HG03432 (cell line): ENCODE measurements at regions not wholly inside any gene's neighbourhood (a gene's known extent, or its start where the extent isn't known, plus 50 kb on each side); places are given as distances from the start of the nearest gene placed in this dataset.
A peak's percentile ranks its signal among the peaks of the same experiment; 100 is the strongest.
"Not testable (repeated sequence)": the region's sequence is repeated elsewhere in the genome, so short reads cannot be mapped to it uniquely, and the experiment has no call there.

Source experiments
- ATAC-seq: cut with Tn5 transposase; IDR thresholded peaks from one replicate; pipeline ENCODE4 v1.9.1; 2021; ENCODE audit warnings: mild to moderate bottlenecking, moderate library complexity; ENCODE audit not compliant: unreplicated experiment

DNA sequence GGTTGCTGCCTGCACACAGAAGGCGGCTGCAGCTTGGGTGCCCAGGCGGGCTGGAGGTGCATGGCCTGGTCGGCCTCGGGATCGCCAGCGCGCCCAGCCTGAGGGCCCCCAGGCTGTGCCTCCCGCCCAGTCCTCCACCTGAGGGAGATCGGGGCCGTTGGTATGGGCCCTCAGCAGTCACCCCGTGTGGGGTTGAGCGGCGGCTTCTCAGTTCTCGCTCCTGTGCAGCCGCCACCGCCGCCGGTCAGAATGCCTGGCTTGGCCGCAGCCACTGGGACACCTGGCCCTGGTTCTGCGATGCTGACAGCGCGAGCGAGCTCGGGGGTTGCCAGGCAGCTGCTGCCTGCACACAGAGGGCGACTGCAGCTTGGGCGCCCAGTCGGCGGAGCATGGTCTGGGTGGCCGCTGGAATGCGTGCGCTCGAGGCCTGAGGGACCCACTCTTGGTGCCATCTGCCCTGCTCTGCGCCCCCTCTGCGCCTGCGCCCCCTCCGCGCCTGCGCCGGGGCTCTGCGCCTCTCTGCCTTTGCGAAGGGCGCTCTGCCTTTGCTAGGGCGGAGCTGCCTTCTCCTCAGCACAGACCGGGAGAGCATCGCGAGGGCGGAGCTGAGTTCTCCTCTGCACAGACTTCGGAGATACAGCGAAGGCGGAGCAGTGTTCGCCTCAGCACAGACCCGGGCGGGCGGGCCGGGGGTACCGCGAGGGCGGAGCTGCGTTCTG is 84.6 kb upstream of the ZNG1F start:
- ATAC-seq: peak; percentile 100

GRCh38 chr9:41272879-41273548 is 83.9 kb upstream of the ZNG1F start:
- ATAC-seq: peak; percentile 30

GRCh38 chr9:41270992-41271391 is 81.9 kb upstream of the ZNG1F start:
- not testable (repeated sequence) for ATAC-seq

GRCh38 chr9:41269471-41269870 is 80.4 kb upstream of the ZNG1F start:
- not testable (repeated sequence) for ATAC-seq

DNA sequence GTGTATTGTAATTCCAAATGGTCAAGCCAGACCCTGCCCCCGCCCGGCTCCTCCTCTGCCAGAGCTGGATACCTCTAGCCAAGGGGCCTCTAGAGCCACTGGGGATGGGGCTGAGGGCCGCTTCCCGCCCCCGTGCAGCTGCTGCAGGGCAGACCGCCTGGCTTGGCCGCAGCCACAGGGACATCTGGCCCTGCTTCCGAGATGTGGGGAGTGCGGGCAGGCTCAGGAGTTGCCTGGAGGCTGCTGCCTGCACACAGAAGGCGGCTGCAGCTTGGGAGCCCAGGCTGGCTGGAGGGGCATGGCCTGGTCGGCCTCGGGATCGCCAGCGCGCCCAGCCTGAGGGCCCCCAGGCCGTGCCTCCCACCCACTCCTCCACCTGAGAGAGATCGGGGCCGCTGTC is 79.9 kb upstream of the ZNG1F start:
- ATAC-seq: not testable (repeated sequence)

DNA sequence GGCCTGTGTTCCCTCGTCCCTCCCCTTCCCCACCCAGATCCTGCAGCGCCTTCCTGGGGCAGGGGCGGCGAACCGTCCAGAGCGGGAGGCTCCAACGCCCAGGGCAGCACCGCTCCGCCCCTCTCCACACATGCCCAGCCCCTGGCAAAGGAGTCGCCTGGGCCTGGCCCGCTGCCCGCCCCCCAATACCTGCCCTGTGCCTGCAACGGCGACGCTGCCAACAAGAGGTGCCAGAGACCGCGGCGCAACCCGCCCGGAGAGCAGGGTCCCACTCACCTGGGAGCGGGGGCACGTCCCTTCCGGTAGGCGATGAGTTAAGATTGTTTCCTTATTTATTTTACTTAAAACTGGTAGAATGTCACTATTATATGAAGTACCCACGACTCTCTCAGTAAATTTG is 77.5 kb upstream of the ZNG1F start:
- not testable (repeated sequence) for ATAC-seq

DNA sequence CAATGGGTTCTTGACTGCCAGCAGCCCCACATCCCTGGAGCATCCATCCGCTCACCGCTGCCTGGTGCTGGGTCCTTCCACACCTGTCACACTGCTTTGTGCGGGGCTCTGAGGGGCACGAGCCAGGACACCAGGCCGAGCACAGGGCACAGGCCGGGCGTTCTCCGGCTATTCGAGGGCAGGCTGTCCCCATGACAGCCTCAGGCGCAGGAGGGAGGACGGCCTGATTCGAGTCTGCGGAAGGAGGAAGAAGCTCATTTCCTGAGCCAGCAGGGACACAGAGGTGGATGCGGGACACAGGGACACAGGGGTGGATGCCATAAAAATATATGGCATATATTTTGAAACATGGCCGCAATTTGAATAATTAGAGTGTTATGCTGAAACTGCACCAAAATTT is 76.9 kb upstream of the ZNG1F start:
- ATAC-seq: not testable (repeated sequence)

DNA sequence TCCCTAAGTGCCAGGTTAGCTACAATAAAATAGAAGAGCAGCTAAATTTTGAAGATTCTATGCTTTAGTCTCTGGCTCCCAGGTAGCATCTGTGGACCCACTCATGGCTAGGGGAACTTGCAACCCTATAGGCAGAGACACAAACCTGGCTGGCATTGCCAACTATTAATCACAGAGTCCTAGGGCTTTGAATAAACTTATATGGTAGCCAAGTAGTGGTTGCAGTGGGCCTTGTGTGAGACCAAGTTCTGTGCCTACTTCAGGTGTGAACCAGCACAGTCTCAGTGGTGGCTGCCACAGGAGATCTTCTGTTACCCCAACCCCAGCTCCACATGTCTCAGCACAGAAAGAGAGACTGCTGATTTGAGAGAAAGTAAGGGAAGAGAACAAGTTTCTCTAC is 62.9 kb upstream of the ZNG1F start:
- not testable (repeated sequence) for ATAC-seq

GRCh38 chr9:41251101-41251500 is 62.0 kb upstream of the ZNG1F start:
- not testable (repeated sequence) for ATAC-seq

DNA sequence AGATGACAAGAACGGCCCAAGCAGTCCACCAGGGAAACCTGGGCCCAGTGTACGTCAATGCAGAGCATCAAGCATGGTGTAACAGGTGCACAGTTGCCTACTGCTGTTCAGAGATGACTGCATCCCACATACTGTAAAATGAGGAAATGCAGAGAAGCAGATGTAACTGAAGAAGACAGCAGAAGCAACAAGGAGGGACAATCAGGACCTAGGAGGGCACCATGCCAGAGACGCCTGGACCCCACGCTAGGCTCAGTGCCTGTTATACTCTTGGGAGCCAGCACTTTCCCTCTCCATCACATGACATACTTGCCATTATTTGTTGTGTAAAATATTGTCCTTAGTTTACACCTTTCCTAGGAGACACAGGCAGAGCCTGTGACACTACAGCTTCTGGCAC is 57.6 kb upstream of the ZNG1F start:
- ATAC-seq: not testable (repeated sequence)
